ENCODE measurements at regions not wholly inside any gene's neighbourhood (a gene's known extent, or its start where the extent isn't known, plus 50 kb on each side); places are given as distances from the start of the nearest gene placed in this dataset.

- TF ChIP-seq CTCF (IDR thresholded peaks at IDR 0.05; ENCODE audit: poor library complexity, severe bottlenecking) (no peak), EP300 (conservative IDR thresholded peaks at IDR 0.05; ENCODE audit: poor library complexity, severe bottlenecking) (no peak), MXI1 (conservative IDR thresholded peaks at IDR 0.05; ENCODE audit: poor library complexity, severe bottlenecking) (no peak), POLR2AphosphoS5 (IDR thresholded peaks at IDR 0.05) (no peak), TAF1 (IDR thresholded peaks at IDR 0.05; ENCODE audit: low read depth) (no peak), SMC3 (conservative IDR thresholded peaks at IDR 0.05; ENCODE audit: poor library complexity) (no peak), EZH2 (IDR thresholded peaks at IDR 0.05; ENCODE audit: borderline replicate concordance, insufficient read depth, low read length, poor library complexity, severe bottlenecking) (no peak), REST (IDR thresholded peaks at IDR 0.05; ENCODE audit: borderline replicate concordance) (no peak)
Observed at GRCh38 chr4:130296448-130296847, 1200.5 kb downstream of the C4orf33 start.

Data from neural cell (in vitro differentiated cells).